ENCODE measurements at regions not wholly inside any gene's neighbourhood (a gene's known extent, or its start where the extent isn't known, plus 50 kb on each side); places are given as distances from the start of the nearest gene placed in this dataset.

DNA sequence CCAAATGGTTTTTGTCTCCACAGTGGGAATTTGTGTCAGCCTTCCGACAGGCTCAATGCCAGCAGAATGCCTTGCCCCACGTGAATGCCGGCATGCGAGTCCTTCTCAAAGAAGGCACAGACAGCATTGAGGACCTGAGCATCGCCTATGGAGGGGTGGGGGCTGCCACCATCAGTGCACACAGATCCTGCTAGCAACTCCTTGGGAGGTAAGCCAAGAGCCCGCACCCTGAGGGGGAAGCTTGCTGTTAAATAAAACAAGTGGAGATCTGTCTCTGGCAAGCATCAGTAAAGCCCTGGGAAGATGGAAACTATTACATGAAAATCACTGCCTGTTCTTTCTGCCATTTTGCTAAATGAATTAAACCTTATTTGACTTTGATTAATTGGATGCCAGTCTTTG, 67.5 kb upstream of the BZW1 start:
- peaks cover 2% of the 10 kb centered on the region for H3K27me3 Mint-ChIP-seq
- no peak overlapping the region for H3K4me3 Mint-ChIP-seq
- intact Hi-C loops (cut with micrococcal nuclease) = no loop called here
- DNase-seq = no peak
- H3K36me3 Mint-ChIP-seq (ENCODE audit: low read depth) = no peaks in the 10 kb centered on the region
- H3K9me3 Mint-ChIP-seq = no peaks in the 10 kb centered on the region
- H3K4me1 Mint-ChIP-seq = no peaks in the 10 kb centered on the region
- no peak overlapping the region for H3K27ac Mint-ChIP-seq

DNA sequence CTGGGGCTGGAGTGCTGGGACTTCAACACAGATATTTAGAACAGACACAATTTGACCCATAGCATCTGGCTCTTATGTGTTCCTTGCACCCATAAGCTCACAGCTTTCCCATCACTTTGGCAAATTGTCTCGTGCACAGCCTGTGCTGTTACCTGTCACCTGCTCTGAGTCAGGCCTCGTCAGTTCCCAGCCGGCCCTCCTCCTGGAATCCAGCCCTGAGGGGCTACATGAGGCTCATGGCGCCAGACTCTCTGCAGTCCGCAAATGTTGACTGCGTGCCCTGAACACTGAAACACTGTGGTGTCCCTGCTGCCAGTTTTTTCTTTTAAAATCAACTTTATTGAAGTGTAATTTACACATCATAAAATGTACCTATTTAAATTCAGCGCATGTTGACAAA, 65.4 kb upstream of the BZW1 start:
- DNase-seq = no peak
- H3K27ac Mint-ChIP-seq = no peak overlapping the region
- H3K9me3 Mint-ChIP-seq = no peaks in the 10 kb centered on the region
- intact Hi-C loops (cut with micrococcal nuclease) = no loop called here
- no peaks in the 10 kb centered on the region for H3K36me3 Mint-ChIP-seq (ENCODE audit: low read depth)
- H3K27me3 Mint-ChIP-seq = no peaks in the 10 kb centered on the region
- no peaks in the 10 kb centered on the region for H3K4me1 Mint-ChIP-seq
- no peak overlapping the region for H3K4me3 Mint-ChIP-seq

DNA sequence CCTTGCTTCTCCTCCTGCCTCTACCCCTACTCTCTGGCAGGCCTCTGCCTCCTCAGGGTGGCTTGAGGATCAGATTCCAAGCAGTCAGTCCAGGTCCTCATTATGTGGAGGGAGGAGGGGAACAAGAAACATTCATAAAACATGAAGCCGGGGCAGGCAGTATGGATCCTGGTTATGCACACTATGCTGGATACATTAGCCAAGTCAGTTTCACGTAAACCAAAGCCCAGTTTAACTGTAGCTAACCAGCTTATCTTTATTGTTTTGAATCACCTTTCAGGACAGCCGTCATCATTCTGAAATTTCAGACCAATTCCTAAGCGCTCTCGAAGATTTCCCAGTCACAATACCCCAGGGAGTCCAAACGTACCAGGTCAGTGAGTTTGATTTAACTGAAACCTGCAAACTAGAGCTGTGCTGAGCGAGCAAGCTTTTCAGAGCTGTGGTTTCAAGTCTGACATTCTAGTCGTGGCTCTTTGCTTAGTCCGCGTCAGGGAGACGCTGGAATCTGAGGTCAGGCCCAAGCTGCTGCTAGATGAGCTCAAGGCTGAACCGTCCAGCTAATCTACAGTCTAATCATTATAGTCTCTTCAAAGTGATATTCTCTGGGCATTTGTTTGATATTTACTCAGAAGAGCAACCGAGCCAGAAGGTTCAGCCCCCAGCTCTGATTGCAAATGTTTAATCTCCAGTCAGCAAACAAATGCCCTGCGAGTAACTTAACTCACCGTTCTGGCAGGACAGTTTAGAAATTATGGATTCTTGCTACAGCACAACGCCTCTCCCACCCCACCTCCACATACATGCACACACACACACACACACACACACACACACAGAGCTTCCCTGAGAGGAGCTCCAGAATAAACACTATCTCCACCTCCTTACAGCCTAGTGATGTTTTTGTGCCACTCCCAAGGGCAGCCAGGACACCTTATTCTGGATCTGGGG, 63.8 kb upstream of the BZW1 start:
- intact Hi-C loops (cut with micrococcal nuclease) = no loop called here
- no peak overlapping the region for H3K27ac Mint-ChIP-seq
- DNase-seq = no peak

DNA sequence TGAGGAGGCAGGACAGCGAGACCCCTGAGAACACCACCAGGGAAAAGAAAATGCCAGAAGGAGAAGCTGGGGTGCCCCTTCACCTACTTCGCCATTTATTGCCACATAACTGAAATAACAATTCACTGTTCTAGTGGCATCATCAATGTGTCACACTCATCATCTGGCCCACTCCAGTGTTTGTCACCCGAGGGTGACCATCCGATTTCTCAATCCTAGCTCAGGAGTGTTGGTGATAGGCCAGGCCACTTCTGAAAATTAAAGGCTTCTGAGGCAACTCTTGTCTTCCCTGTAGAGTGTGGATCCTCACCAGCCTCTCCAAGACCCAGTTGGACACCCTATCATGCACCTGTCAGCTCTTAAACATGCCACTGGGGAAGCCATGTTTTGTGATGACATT, 62.9 kb upstream of the BZW1 start:
- no peak for DNase-seq
- peaks cover 12% of the 10 kb centered on the region for H3K27me3 Mint-ChIP-seq
- no peak overlapping the region for H3K4me3 Mint-ChIP-seq
- no peak overlapping the region for H3K27ac Mint-ChIP-seq
- H3K36me3 Mint-ChIP-seq (ENCODE audit: low read depth) = no peaks in the 10 kb centered on the region
- H3K4me1 Mint-ChIP-seq = no peaks in the 10 kb centered on the region
- intact Hi-C loops (cut with micrococcal nuclease) = no loop called here
- H3K9me3 Mint-ChIP-seq = no peaks in the 10 kb centered on the region

More for the DNA sequence above, 63.8 kb upstream of the BZW1 start:
- H3K4me1 Mint-ChIP-seq = no peaks in the 10 kb centered on the region
- H3K4me3 Mint-ChIP-seq = no peak overlapping the region
- no peaks in the 10 kb centered on the region for H3K9me3 Mint-ChIP-seq
- H3K27me3 Mint-ChIP-seq = peaks cover 9% of the 10 kb centered on the region
- H3K36me3 Mint-ChIP-seq (ENCODE audit: low read depth) = no peaks in the 10 kb centered on the region

- Mint-ChIP-seq H3K27me3 (peaks cover 19% of the 10 kb centered on the region), H3K4me3 (no peak overlapping the region), H3K36me3 (ENCODE audit: low read depth) (no peaks in the 10 kb centered on the region), H3K4me1 (no peaks in the 10 kb centered on the region), H3K9me3 (no peaks in the 10 kb centered on the region), H3K27ac (no peak overlapping the region)
- no peak for DNase-seq
- intact Hi-C loops (cut with micrococcal nuclease) = no loop called here
These were observed 61.9 kb upstream of the BZW1 start for GRCh38 chr2:200749631-200750322.

DNA sequence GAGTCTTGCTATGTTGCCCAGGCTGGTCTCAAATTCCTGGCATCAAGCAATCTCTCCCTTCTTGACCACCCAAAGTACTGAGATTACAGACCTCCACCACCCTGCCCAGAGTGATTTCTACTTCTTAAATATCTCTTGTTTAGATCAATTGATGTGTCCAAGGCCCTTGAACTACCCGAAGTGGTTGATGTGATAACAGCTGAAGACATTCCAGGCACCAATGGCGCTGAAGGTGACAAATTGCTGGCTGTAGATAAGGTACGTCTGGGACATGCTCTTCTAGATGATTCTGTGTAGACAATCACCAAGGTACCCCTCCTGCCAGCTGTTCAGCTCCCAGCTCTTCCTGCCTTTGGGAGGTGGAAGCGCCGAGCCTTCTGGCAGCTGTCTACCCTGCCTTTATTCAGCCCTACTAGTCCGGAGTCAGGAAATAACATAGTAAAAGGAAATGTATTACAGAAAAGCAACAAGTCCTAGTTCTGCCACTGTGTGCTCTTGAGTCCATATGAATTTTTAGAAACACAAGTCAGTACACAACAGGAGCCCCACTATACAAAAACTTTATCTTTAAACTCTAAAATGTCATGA, 61.3 kb upstream of the BZW1 start:
- H3K9me3 Mint-ChIP-seq = no peaks in the 10 kb centered on the region
- intact Hi-C loops (cut with micrococcal nuclease) = no loop called here
- H3K36me3 Mint-ChIP-seq (ENCODE audit: low read depth) = no peaks in the 10 kb centered on the region
- no peak for DNase-seq
- no peak overlapping the region for H3K4me3 Mint-ChIP-seq
- H3K27me3 Mint-ChIP-seq = peaks cover 21% of the 10 kb centered on the region
- H3K27ac Mint-ChIP-seq = no peak overlapping the region
- no peaks in the 10 kb centered on the region for H3K4me1 Mint-ChIP-seq

- intact Hi-C loops (cut with micrococcal nuclease) = no loop called here
- no peaks in the 10 kb centered on the region for H3K9me3 Mint-ChIP-seq
- H3K27ac Mint-ChIP-seq = no peak overlapping the region
- no peak for DNase-seq
- H3K4me3 Mint-ChIP-seq = no peak overlapping the region
- H3K4me1 Mint-ChIP-seq = no peaks in the 10 kb centered on the region
- H3K36me3 Mint-ChIP-seq (ENCODE audit: low read depth) = no peaks in the 10 kb centered on the region
- H3K27me3 Mint-ChIP-seq = peaks cover 21% of the 10 kb centered on the region
These were observed 59.9 kb upstream of the BZW1 start for GRCh38 chr2:200751786-200752185.

DNA sequence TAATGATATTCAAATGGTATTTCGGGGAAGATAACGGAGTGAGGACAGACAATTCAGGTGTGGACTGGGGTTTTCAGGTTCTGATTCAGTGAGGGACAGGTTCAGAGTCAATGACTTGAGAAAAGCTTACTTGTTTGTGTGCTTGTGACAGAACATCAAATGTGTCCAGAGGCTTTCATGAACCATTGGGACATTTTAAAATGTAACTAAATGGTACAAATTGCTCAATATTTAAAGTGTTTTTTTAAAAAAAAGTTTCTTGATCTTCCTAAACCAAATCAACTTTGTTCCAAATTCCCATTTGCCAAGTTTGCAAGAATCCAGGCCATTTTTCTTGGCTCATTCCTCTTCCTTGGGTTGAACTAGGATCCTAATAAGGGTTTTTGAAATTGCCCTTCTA, 59.4 kb upstream of the BZW1 start:
- Mint-ChIP-seq H3K4me3 (no peak overlapping the region), H3K36me3 (ENCODE audit: low read depth) (no peaks in the 10 kb centered on the region), H3K27ac (no peak overlapping the region), H3K27me3 (peaks cover 25% of the 10 kb centered on the region), H3K4me1 (no peaks in the 10 kb centered on the region), H3K9me3 (no peaks in the 10 kb centered on the region)
- DNase-seq = no peak
- intact Hi-C loops (cut with micrococcal nuclease) = no loop called here

DNA sequence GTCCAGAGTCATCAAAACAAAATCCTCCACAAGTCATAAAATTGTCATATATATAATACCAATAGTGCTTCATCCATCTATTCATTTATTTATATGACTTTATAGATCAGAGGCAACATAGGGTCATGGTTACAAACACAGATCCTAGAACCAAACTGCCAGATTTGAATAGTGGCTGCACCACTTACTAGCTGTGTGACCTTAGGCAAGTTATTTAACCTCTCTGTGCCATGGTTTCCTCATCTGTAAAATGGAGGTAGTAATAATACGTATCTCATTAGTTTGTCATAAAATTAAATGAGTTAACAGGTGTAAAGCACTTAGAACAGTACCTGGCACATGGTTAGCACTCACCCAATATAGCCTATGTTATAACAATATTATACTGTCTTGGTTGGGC, 58.9 kb upstream of the BZW1 start:
- Mint-ChIP-seq H3K27me3 (peaks cover 25% of the 10 kb centered on the region), H3K9me3 (no peaks in the 10 kb centered on the region), H3K27ac (no peak overlapping the region), H3K4me1 (no peaks in the 10 kb centered on the region), H3K36me3 (ENCODE audit: low read depth) (no peaks in the 10 kb centered on the region), H3K4me3 (no peak overlapping the region)
- no peak for DNase-seq
- intact Hi-C loops (cut with micrococcal nuclease) = no loop called here

GRCh38 chr2:200756618-200757321, 54.9 kb upstream of the BZW1 start:
- H3K27ac Mint-ChIP-seq = no peak overlapping the region

DNA sequence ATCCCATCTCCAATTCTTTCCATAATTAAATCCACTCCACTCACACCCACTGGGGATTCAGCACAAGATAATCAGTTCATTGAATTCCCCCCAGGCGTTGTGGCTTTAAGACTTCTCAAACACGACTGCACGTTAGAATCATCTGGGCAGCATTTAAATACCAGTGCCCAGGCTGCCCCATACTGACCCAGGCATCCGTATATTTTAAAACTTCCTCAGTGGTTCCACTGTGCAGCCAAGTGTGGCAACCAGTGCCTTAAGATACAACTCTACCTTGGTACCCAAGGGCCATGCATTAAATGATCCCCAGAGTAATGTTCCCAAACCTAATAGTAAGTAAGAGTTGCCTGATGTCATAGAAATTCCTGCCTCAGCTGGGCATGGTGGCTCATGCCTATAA, 54.3 kb upstream of the BZW1 start:
- H3K4me1 Mint-ChIP-seq = no peaks in the 10 kb centered on the region
- DNase-seq = no peak

More at GRCh38 chr2:200756618-200757321, 54.9 kb upstream of the BZW1 start:
- Mint-ChIP-seq H3K4me1 (no peaks in the 10 kb centered on the region), H3K9me3 (no peaks in the 10 kb centered on the region), H3K4me3 (no peak overlapping the region), H3K36me3 (ENCODE audit: low read depth) (no peaks in the 10 kb centered on the region), H3K27me3 (peaks cover 24% of the 10 kb centered on the region)
- no peak for DNase-seq
- intact Hi-C loops (cut with micrococcal nuclease) = no loop called here

DNA sequence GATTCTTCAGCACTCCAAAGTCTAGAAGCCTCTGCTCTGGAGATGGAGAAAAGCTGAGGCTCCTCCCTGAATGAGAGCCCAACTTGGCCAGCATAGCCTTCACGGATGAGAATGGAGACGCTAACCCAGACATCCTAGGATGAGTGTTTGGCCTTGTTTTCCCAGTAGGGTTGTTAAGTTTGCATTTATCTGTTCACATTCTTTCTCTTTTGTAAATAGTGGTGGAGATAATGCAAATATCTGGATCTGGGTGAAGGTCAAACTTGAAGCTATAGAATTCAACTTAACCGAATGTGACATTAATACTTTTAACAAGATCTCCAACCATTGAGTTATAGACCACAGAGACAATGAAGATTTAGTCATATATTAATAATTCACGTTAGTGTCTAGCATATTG, 53.4 kb upstream of the BZW1 start:
- Mint-ChIP-seq H3K4me3 (no peak overlapping the region), H3K27ac (no peak overlapping the region), H3K4me1 (peaks cover 2% of the 10 kb centered on the region), H3K9me3 (no peaks in the 10 kb centered on the region), H3K36me3 (ENCODE audit: low read depth) (no peaks in the 10 kb centered on the region), H3K27me3 (peaks cover 18% of the 10 kb centered on the region)
- no peak for DNase-seq
- intact Hi-C loops (cut with micrococcal nuclease) = no loop called here

More for the DNA sequence above, 54.3 kb upstream of the BZW1 start:
- no peaks in the 10 kb centered on the region for H3K9me3 Mint-ChIP-seq
- no peak overlapping the region for H3K27ac Mint-ChIP-seq
- no peak overlapping the region for H3K4me3 Mint-ChIP-seq
- intact Hi-C loops (cut with micrococcal nuclease) = no loop called here
- H3K27me3 Mint-ChIP-seq = peaks cover 20% of the 10 kb centered on the region
- H3K36me3 Mint-ChIP-seq (ENCODE audit: low read depth) = no peaks in the 10 kb centered on the region

DNA sequence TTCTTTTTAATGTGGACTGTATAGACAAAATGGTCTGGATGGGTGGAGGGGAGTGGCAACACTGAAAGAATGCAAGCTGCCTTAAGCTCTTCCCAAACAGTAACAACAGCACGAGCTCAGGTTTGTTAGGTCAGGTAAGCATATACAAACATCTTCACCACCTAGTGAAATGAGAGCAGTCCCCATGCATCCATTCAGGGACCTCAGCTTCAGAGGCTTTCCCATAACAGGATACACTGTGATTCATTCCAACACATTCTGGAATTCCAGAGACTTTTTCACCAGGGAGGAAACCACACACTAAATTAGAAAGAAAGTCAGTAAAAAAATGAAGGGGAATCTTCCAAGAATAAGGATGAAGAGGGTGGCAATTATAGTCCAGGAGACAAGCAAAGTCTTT, 50.4 kb upstream of the BZW1 start:
- intact Hi-C loops (cut with micrococcal nuclease) = loop anchor here (5.0 kb wide), 1 partner anchor 34 kb away; no protein-coding TSS in a partner anchor
- DNase-seq = no peak
- no peaks in the 10 kb centered on the region for H3K9me3 Mint-ChIP-seq
- H3K36me3 Mint-ChIP-seq (ENCODE audit: low read depth) = no peaks in the 10 kb centered on the region
- H3K4me1 Mint-ChIP-seq = peaks cover 27% of the 10 kb centered on the region
- H3K4me3 Mint-ChIP-seq = no peak overlapping the region
- peaks cover 6% of the 10 kb centered on the region for H3K27me3 Mint-ChIP-seq
- H3K27ac Mint-ChIP-seq = no peak overlapping the region
